Hematopoietic multipotent progenitor cell treated with erythropoietin and hydrocortisone succinate and interleukin-3 and kit ligand, for 17 days (in vitro differentiated cells): ENCODE measurements at regions not wholly inside any gene's neighbourhood (a gene's known extent, or its start where the extent isn't known, plus 50 kb on each side); places are given as distances from the start of the nearest gene placed in this dataset.
"Not testable (repeated sequence)": the region's sequence is repeated elsewhere in the genome, so short reads cannot be mapped to it uniquely, and the experiment has no call there.

Source experiments
- DNase-seq: peaks from one replicate; pipeline ENCODE4 v3.0.0-alpha.2; 2015; ENCODE audit warnings: low spot score

DNA sequence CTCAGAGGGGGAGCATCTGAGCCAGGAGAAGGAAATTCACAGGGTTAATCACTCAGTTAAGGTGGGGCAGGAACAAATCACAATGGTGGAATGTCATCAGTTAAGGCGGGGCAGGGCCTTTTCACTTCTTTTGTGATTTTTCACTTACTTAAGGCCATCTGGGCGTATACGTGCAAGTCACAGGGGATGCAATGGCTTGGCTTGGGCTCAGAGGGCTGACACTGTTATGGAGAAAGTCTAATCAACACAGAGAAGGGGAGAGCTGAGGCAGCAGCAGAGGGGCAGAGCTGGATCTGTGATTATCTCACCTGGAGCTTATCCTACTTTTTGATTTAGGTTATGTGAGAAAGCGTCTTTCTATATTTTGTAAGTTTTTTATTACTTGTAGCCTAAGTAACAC, 350.1 kb downstream of the NSUN3 start:
- not testable (repeated sequence) for DNase-seq

DNA sequence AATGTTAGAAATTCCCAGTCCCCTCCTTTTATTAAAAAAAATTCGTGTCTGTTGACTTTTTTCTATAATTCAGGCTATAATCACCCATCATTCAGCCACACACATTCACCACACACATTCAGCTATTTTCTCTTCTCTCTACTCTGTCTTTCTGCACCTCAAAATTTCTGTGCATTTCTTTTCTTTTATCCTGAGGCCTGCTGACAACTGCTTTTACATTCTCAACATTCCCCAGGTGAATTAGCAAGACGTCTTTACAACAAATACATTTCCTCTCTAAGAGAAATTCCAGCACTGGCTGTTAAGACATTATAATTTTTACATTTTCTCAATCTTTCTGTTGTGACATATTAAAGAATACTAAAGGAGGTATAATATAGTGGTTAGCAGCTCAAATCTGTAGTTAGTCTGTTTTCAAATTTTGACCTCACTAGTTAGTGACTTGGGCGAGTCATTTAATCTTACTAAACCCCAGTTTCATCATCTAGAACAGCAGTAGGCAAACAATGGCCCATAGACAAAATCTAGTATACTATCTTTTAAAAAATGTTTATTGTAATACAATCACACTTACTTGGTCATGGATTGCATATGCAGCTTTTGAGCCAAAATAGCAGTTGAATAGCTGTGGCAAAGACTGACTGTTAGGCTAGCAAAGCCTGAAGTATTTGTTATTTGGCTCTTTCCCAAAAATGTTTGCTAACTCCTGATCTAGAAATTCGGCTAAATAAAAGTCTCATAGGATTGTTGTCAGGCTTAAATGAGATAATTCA, 350.7 kb downstream of the NSUN3 start:
- no peak for DNase-seq

DNA sequence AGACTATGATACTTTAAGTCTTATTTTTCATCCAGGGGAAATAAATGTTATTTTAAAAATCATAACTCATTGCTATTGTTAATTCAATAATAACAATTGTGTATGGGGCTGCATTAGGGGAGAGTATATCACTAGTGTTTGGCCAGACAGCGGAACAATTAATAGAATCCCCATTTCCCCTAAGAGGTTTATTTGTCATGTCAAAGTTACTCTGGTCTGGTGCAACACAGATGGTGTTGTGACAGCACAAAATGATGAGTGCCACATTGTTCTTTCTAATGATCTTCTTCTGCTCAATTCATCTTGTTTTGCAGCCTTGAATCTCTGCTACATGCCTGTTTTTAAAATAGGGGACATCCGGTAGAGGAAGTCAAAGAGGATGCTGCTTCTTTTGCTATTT, 351.6 kb downstream of the NSUN3 start:
- DNase-seq = no peak

DNA sequence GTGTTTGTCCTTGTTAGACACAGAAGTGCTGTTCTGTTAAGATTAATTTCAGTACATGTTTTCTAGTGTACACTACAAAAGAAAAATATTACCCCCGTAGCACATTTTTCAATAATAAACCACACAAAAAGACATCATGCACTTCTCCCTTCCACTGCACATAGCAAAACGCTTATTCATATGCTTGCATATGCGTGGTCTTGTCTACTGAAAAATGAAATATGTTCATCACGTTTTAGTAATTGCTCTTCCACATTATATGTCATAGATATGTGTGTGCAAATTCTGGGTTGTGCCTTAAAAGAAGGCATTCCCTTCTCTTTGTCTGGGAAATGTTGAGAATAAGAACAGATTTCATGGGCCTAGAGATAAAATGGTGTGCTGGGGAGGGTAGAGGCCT, 353.9 kb downstream of the NSUN3 start:
- no peak for DNase-seq

DNA sequence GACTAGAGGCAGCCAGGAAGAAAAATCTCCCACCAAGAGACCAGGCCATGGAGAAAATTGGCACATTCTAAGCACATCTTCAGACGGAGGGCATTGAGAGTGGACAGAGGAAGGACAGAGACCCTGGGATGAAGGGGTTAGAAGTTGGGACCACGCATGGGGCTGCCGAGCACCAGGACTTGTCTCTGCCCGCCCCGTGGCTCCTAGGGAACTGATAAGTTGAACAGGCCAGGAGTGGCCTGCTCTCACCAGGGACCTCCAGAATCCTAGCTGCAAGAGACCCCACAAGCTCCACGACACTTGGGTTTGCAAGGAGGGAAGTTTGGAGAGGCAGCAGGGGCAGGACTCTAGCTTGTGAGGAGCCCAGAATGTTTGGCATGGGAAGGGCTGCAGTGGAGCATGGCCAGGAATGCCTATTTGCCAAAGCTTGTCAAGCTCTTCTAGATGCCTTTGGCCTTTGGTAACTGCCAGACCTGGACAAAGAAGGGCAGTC, 355.1 kb downstream of the NSUN3 start:
- DNase-seq = no peak

DNA sequence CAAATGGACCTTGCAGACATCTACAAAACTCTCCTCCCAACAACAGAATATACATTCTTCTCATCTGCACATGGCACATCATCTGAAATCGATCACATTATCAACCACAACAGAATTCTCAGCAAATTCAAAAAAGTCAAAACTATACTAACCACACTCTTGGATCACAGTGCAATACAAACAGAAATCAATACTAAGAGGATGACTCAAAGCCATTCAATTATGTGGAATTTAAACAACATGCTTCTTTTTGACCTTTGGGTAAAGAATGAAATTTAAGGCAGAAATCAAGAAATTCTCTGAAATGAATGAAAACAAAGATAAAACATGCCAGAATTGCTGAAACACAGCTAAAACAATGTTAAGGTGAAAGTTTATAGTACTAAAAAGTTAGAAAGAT, 358.1 kb downstream of the NSUN3 start:
- no peak for DNase-seq

DNA sequence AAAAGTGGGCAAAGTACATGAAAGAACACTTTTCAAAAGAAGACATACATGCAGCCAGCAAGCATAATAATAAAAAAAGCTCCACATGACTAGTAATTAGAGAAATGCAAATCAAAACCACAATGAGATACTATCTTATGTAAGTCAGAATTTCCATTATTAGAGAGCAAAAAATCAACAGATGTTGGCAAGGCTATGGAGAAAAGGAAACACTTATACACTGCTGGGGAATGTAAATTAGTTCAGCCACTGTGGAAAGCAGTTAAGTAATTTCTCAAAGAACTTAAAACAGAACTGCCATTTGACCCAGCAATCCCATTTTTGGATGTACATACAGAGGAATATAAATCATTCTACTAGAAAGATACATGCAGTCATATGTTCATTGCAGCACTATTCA, 360.7 kb downstream of the NSUN3 start:
- DNase-seq = no peak

DNA sequence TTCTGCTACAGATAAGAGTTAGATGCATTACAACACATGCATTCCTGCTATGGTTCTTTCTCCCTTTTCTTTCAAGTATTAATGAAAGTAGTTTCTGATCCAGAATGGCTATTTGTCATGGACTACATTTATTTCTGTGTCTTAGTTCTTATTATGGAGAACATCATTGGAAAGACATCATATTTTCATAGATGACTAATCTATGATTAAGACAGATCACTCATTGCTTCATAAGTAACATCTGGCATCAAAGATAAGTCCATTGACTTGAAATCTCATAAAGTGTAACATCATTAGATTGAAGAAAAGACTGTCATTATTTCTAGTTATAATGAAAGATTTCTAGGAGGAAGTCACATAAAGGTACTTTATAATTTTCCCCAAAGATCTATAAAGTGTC, 366.7 kb downstream of the NSUN3 start:
- no peak for DNase-seq

DNA sequence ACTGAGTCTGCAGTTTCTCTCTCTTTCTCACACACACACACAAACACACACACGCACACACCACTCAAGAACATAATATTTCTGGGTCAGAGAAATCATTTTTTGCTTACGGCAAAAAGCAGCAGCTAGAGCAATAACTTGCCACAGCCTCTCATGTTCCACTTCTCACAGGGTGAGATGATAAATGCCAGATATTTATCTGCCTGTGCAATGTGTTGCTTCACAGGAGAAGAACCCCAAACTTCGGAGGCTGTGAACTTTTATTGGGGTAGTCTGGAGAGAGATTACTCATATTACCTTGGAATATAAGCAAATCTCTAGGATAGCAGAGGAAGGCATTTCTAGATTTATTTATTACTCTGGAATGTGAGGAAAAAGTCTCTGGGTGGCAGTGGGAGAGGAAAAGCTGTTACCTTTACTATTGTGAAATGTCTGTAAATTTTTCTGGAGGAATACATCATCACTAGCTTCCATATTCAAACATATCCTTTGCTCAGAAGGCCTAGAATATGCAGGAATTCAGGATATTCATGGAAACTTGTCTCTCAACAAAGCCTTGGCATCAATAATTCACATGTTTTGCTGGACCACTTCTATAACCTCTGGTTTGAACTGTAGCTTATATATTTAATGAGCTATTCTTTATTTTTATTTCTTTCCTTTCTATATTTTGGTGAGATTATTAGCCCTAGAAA, 369.2 kb downstream of the NSUN3 start:
- DNase-seq = no peak

DNA sequence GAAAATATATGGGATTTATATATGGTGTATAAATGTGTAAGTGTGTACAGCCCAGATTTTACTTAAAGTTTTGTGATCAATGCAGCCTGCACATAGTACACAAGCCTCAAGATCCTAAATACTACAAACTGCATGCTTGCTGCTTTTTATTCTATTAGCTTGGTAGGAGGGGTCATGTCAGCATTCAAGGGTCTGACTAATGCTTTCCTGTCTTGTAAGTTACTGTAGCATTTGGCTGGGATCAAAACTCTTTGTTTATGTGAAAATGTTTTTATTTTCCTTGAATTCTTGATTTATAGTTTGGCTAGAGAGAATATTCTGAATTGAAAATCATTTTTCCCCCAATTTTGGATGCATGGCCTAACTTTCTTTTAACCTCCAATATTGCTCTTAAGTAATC, 370.9 kb downstream of the NSUN3 start:
- DNase-seq = no peak

DNA sequence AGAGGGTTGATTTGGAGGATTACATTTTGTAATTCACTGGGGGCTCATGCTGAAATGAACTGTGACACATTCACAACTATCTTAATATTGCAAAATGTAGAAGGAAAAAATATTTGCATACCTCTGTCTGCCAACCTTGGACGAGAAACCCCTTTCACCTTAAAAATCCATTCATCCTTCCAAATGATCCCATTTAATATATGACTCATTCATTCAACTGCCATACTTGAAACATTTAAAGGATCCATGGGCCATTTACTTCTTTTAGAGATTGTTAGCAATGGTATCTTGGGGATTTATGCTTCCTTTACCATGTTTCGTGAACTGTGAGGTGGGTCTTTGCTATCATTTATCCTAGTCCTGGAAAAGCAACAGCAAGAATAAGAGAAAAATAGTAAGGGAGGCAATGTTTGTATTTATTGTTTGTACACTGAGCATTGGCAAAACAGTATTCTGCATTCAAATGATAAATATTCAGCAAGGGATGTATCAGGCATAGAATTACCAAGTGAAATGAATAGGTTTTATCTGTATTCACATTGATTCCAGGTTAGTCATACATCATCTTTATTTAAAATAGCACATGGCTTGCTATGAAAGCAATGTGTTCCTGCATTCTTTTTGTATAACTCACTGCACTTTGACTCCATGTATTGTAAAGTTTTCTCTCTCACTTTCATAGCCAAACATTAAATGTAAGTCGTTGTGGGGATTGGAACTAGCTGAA, 378.1 kb downstream of the NSUN3 start:
- DNase-seq = no peak

DNA sequence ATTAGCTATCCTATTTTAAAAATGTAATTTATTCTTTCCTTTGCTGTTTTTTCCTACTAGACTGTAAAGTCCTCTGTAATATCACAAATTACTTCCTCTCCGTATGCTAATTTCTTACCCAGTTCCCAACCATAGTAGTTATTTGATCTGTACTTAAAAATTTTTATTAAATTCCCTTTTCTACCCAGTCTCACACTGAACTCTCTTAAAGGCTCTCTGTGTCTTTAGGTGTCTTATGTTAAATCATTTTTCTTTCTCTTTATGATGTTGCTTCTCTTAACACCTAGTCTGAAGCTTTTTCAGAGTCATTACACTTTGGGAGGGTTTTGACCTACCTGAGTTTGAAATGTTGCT, 378.6 kb downstream of the NSUN3 start:
- no peak for DNase-seq

DNA sequence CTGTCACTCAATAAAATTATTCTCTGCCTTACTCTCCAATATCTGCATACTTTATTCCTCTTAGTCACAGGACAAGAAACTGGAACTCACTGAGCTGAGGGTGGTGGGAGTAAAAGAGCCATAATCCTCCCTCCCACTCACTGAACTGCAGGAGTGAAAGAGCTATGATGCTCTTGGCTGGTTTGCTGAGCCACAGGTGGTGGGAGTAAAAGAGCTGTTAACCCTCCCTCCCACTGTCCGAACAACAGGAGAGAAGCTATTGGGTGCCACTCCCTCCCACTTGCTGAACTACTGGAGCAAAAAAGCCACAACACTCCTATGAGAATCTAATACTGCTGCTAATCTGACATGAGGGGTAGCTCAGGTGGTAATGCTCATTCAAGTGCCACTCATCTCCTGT, 391.0 kb downstream of the NSUN3 start:
- no peak for DNase-seq

DNA sequence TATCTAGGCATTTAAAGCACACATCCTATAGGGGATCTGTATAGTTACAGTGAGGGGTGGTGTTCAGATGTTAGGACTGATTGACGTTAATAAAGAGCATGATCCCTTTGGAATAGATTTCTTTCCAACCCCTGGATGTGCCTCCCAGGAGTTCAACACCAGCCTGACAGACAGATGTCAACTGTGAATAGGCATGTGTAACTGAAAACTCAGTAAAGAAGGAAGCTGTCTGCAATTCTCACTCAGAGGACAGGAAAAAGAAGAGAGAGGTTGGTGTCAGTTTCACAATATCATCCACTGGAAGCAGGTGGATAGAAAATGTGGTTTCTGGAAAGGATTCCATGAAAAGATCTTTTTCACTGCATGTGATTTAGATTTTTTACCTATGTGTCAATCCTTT, 396.3 kb downstream of the NSUN3 start:
- no peak for DNase-seq

DNA sequence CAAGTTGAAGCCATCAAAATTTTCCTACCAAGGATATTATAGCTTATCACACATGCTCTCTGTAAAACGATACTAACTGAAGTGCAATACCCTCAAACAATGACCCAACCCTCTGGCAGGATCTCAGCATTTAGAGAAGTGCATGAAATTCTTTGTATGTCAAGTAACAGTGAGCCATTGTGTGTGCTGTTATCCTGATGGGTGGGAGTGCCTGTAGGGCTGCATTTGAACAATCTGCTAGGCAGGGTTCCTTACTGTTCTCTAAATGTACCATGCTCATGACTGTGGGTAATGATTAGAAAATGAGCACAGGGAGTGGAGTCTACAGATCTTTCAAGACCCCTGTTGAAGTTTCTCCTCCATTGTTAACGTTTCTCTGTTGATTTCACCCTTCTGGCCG, 398.1 kb downstream of the NSUN3 start:
- DNase-seq = no peak

DNA sequence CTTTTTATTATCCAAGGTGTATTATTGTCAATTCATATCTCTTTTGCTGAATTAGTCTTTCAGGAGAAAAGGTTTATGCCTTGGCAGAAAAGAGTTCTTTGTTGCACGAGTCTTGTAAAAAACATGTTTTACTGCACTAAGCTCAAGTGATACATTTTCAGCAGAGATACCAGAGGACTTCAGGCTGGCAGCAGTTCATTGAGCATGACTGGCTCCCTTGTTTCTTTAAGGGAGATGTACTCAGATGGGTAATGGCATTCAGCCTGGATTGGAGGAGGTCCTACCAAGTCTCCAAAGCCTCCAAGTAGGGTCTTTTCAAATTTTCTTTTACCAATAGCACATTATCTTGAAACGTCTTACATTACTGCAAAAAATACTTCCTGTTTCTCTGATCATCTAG, 400.1 kb downstream of the NSUN3 start:
- DNase-seq = no peak

DNA sequence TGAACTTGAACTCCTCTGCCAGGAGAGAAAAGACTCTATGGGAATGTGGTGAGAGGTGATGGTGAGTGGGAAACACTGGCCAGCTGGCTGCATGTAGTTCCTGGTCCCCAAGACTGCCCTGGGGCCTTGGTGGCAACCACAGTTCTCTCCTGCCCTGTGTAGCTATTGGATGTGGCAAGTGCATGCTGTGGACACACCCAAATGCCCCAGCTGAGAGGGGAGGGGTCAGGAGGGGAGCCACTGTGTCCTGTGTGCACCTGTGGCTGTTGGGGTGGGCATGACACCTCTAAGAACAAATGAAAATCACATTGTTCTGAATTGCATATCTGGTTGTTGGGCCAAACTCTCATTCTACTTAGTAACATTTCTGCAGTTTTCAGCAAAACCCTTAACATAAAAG, 409.6 kb downstream of the NSUN3 start:
- DNase-seq = no peak

DNA sequence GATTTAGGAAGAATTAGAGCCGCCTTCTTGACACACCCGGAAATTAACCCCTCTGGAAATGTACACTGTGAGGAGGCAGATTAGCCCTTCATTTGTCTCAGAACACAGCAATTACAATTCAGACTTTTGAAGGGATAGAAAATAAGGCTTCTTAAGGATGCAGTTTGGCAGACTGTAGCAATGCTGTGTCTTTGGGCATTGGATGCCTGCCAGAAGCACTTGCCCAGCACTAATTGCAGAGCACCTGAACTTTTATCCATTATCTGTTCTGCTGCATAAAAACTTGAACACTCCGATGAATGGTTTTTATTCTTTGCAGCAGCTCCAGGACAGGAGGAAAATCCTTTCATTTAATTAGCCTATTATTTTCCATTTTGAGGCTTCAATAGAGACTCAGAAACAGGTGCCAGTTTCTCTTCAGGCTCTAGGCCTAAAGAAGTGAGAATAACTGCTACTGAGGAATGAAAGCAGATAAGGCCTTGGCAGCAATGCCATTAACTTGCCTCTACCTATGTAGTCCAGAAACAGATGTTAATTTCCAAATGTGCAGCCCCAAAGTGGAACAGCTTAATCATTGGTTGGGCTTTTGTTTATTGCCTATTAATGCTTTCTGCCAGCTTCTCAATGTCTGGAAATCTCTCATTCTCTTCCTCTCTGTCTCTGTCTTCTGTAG, 418.5 kb downstream of the NSUN3 start:
- no peak for DNase-seq

DNA sequence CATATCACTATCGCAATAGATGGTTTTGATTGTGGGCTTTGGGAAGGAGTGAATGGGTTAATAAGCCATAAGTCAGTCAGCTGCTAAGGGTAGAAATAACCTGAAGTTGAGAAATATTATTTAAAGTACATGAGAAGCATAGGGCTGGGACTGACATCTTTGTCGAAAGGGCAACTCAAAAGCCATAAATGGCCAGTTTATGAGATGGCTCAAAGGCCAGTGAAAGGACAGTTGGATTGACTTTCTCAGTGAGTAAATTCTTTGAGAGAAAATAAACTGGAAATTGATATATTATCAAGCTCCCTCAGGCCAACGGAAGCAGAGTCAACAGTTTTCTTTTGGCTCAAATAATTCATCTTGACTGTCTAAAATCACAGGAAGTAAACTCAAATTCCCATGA, 419.8 kb downstream of the NSUN3 start:
- no peak for DNase-seq

DNA sequence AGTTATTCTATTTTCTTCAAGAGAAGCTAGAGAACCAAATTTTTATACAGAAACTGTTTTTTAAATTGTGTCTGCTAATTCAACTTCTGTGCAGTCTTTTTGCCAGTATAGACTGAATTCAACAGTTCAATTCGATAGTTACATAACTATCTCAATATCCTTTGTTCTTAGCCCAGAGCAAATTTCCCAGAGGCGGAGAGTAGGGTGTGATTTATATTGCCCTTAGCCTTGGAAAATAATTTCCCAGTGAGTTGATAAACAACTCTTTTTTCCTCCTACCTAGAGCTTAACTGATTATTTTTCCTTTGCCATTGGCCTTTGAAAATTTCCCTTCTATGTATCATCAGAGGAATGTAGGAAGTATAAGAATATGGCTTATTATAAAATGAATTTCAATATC, 420.5 kb downstream of the NSUN3 start:
- DNase-seq = no peak

DNA sequence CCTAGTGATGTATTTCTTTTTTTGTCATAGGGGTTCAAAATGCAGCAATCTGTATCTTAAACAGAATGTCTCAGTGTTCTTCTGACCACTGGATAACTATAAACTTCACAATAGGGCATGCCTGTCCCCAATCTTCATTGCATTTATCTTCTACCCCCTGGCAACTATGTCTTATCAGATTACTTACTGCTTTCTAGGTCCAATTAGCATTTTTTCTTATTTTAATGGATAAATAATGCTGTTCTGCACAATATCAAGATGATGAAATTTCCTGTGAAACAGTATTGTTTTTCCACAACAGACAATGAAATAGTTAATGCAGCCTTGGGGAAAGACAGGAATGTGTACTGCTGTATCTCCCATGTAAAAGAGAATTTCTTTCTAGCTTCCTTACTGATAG, 432.1 kb downstream of the NSUN3 start:
- no peak for DNase-seq

DNA sequence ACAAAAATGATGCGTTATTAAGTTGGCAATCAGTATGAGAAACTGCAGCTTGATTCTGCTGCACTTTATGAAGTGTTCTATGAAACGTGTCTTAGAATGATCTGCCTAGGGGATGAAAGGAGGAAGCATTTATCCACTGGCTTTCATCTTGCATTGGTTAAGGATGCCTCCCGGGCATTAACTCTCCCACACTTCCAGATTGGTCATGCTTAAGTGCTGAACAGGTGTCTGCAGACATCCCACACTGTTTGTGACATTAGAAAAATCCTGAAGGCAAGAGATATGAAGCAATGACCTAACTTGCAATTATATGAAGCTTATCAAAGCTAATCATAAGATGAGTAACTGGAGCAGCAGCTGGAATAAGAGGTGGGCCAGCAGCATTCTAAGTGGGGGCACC, 437.3 kb downstream of the NSUN3 start:
- no peak for DNase-seq

DNA sequence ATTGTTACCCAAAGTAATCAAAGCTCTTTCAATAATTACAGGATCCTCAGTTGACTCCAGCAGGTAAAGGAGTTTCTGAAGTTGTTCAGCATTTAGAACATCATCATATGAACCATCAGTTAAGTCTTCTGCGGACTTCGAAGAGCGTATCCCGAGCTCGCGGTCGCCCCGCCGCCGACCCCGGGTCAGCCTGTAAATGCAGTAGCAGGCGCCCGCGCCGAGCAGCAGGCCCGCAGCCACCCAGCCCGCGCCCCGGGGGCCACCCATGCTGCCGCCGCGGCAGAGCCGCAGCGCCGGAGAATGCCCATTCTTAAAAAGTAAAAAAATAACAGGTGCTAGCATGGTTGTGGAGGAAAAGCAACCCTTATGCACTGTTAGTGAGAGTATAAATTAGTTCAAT, 444.5 kb downstream of the NSUN3 start:
- not testable (repeated sequence) for DNase-seq
